Progenitor cell of endocrine pancreas (in vitro differentiated cells): ENCODE measurements at regions not wholly inside any gene's neighbourhood (a gene's known extent, or its start where the extent isn't known, plus 50 kb on each side); places are given as distances from the start of the nearest gene placed in this dataset.
"Not testable (repeated sequence)": the region's sequence is repeated elsewhere in the genome, so short reads cannot be mapped to it uniquely, and the experiment has no call there.

Experiments used
- DNase-seq: peaks from one replicate; pipeline ENCODE4 v3.0.0; 2021; ENCODE audit warnings: low spot score; ENCODE audit not compliant: unreplicated experiment
- H3K27ac Mint-ChIP-seq: 2 replicates; pipeline ENCODE4 v1.8.0; 2021; ENCODE audit warnings: mild to moderate bottlenecking, moderate library complexity, mixed read lengths
- H3K27me3 Mint-ChIP-seq: 2 replicates; pipeline ENCODE4 v1.8.0; 2021; ENCODE audit warnings: mixed read lengths
- H3K36me3 Mint-ChIP-seq: 2 replicates; pipeline ENCODE4 v1.8.0; 2022; ENCODE audit warnings: mixed read lengths; ENCODE audit not compliant: insufficient read depth
- H3K4me1 Mint-ChIP-seq: 2 replicates; pipeline ENCODE4 v1.8.0; 2021; ENCODE audit warnings: low read depth, mixed read lengths
- H3K4me3 Mint-ChIP-seq: 2 replicates; pipeline ENCODE4 v1.8.0; 2021; ENCODE audit warnings: low read depth, mild to moderate bottlenecking, moderate library complexity, mixed read lengths
- H3K9me3 Mint-ChIP-seq: 2 replicates; pipeline ENCODE4 v1.8.0; 2021; ENCODE audit warnings: low read depth, mixed read lengths
- TF ChIP-seq, protein P1 (sequence below): fragments of 200-600 bp; sonication (generic); IDR thresholded peaks from one replicate; pipeline ENCODE4 v1.5.0; 2021; ENCODE audit warnings: antibody characterized with exemption, mild to moderate bottlenecking; ENCODE audit not compliant: unreplicated experiment

DNA sequence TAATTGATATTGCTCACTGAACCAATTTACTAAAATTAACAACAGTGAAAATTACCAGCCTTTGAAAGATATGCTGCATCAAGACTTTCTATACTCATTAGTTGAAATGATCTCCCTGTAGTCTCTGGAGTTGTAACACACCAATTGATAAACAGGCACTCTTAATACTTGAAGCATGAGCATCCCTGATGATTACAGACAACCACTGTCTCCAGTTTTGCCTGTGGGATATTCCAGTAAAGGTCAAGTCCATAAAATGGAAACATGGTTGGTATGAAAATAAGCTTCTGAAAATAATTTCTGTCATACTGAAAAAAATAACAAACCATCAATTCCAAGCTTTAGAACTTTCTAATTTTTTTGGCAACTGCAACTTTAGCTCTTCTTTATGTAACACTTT lies 405.8 kb downstream of the SPRY2 start:
- no peak for DNase-seq
- TF ChIP-seq, protein P1, sequence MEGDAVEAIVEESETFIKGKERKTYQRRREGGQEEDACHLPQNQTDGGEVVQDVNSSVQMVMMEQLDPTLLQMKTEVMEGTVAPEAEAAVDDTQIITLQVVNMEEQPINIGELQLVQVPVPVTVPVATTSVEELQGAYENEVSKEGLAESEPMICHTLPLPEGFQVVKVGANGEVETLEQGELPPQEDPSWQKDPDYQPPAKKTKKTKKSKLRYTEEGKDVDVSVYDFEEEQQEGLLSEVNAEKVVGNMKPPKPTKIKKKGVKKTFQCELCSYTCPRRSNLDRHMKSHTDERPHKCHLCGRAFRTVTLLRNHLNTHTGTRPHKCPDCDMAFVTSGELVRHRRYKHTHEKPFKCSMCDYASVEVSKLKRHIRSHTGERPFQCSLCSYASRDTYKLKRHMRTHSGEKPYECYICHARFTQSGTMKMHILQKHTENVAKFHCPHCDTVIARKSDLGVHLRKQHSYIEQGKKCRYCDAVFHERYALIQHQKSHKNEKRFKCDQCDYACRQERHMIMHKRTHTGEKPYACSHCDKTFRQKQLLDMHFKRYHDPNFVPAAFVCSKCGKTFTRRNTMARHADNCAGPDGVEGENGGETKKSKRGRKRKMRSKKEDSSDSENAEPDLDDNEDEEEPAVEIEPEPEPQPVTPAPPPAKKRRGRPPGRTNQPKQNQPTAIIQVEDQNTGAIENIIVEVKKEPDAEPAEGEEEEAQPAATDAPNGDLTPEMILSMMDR = no peak
- no peak overlapping the region for H3K27ac Mint-ChIP-seq
- H3K4me1 Mint-ChIP-seq = peaks cover 12% of the 10 kb centered on the region
- peaks cover 8% of the 10 kb centered on the region for H3K9me3 Mint-ChIP-seq
- H3K4me3 Mint-ChIP-seq = no peak overlapping the region
- H3K27me3 Mint-ChIP-seq = no peaks in the 10 kb centered on the region
- peaks cover 2% of the 10 kb centered on the region for H3K36me3 Mint-ChIP-seq

DNA sequence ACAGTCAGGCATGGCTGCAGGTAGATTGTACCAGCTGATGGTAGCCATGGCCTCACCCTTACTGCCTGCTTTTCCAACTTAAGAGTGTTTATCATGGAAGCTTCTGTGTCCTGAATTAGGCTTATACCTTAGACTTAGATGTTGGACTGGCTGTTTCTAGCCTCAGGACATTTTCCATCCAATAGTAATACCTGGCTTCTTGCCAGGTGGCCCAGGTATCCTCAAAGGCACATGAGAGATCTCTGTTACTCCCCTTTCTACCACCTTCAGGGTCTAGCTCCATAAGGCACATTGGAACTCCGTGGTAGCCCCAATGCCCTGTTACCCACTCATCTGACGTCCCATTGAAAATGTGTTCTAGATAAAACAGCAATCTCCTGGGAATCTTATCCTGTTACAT lies 407.5 kb downstream of the SPRY2 start:
- Mint-ChIP-seq H3K27me3 (no peaks in the 10 kb centered on the region), H3K4me1 (peaks cover 13% of the 10 kb centered on the region), H3K9me3 (peaks cover 9% of the 10 kb centered on the region), H3K36me3 (peaks cover 2% of the 10 kb centered on the region), H3K4me3 (no peak overlapping the region), H3K27ac (no peak overlapping the region)
- no peak for DNase-seq
- TF ChIP-seq, protein P1 = no peak

DNA sequence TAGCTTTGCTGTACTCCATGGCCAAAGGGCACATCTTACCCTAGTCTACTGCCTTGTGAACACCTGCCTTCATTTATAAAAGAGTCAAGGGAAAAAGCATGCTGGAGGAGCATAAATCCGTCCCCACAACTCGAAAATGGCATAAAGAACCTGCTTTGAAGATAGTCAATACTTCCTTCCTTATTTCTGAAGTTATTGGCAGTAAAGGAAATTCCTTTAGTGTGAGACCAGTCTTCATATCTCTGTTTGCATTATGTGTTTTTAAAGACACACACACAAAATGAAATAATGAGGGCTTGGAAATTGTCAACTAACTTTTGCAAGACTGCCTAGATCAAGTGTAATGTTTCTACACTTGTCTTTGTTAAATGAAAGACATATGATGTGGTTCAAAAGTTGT lies 408.4 kb downstream of the SPRY2 start:
- Mint-ChIP-seq H3K4me1 (peaks cover 11% of the 10 kb centered on the region), H3K9me3 (peaks cover 9% of the 10 kb centered on the region), H3K27me3 (no peaks in the 10 kb centered on the region), H3K36me3 (peaks cover 2% of the 10 kb centered on the region), H3K4me3 (no peak overlapping the region), H3K27ac (no peak overlapping the region)
- DNase-seq = no peak
- TF ChIP-seq, protein P1 = no peak

DNA sequence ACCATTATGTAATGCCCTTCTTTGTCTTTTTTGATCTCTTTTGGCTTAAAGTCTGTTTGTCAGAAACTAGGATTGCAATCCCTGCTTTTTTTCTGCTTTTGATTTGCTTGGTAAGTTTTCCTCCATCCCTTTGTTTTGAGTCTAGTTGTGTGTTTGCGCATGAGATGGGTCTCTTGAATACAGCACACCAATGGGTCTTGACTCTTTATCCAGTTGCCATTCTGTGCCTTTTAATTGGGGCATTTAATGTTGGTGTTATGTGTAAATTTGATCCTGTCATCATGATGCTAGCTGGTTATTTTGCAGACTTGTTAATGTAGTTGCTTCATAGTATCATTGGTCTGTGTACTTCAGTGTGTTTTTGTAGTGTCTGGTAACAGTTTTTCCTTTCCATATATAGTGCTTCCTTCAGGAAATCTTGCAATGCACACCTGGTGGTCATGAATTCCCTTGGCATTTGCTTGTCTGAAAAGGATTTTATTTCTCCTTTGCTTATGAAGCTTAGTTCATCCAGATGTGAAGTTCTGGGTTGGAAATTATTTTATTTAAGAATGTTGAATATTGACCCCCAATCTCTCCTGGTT lies 416.9 kb downstream of the SPRY2 start:
- not testable (repeated sequence) for DNase-seq, H3K4me1 Mint-ChIP-seq, H3K27me3 Mint-ChIP-seq, H3K27ac Mint-ChIP-seq, H3K4me3 Mint-ChIP-seq
- peaks cover 42% of the 10 kb centered on the region for H3K9me3 Mint-ChIP-seq
- H3K36me3 Mint-ChIP-seq = peaks cover 14% of the 10 kb centered on the region

DNA sequence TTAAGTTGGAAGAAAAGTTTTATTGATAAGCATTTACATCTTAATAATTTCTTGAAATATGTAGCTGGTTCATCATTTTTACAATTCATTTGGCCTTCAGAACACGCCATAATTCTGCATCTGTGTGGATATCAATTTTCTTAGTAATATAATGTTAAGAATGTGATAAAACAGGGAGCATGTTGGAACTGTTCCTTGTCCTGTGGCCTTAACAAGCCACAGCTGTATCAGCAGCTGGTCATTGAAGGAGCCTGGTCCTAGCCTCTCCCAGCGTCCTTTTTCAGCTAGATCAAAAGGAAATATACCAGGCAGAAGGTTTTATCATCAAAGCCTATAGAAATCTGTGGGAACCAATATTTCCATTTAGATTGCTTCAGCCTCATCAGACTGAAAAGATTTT lies 421.8 kb downstream of the SPRY2 start:
- Mint-ChIP-seq H3K4me3 (no peak overlapping the region), H3K36me3 (peaks cover 14% of the 10 kb centered on the region), H3K4me1 (peaks cover 2% of the 10 kb centered on the region), H3K27me3 (no peaks in the 10 kb centered on the region), H3K9me3 (peaks cover 24% of the 10 kb centered on the region), H3K27ac (no peak overlapping the region)
- TF ChIP-seq, protein P1 = no peak
- no peak for DNase-seq

DNA sequence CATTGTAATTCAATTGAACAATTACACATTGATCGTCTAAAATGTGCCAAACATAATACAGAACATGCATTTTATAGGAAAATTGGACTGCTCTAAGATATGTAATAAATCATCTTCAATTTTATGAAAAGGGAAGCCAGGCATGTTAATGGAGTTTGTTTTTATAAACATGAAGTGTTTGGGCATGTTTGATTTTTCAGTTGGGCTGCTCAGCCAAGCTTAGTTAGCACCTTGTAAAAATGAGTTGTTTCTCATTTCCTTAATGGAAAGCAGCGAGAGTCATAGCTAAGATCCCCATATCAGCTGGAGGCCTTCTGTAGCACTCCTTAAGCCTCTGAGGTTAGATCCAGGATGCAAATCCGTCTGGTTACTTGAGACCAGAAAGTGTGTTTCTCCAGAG lies 422.3 kb downstream of the SPRY2 start:
- H3K27ac Mint-ChIP-seq = no peak overlapping the region
- H3K27me3 Mint-ChIP-seq = no peaks in the 10 kb centered on the region
- H3K9me3 Mint-ChIP-seq = peaks cover 20% of the 10 kb centered on the region
- peaks cover 2% of the 10 kb centered on the region for H3K4me1 Mint-ChIP-seq
- no peak for DNase-seq
- peaks cover 11% of the 10 kb centered on the region for H3K36me3 Mint-ChIP-seq
- TF ChIP-seq, protein P1 = no peak
- no peak overlapping the region for H3K4me3 Mint-ChIP-seq
